ENCODE measurements at regions not wholly inside any gene's neighbourhood (a gene's known extent, or its start where the extent isn't known, plus 50 kb on each side); places are given as distances from the start of the nearest gene placed in this dataset.
A peak's percentile ranks its signal among the peaks of the same experiment; 100 is the strongest.

GRCh38 chr13:108526286-108526685, 103.1 kb upstream of the MYO16 start:
- DNase-seq: peak in 1 of 2 donors; percentile 28

DNA sequence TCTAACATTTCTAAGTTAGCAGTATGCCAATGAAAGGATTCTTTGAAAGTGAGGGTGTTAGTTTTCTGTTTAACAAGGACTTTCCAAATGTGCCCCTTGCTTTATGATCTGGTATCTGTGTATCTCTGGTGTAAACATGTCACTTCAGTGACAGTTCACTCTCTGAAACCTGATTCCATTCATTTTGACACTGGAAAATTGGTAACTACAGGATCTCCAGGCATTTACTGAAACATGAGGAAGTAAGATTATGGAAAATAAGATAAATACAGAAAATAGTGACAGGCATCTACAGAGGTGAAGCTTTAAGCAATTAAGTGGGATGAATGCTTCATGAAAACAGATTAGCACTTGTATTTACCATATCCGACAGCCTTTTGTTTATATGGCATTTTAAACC, 101.6 kb upstream of the MYO16 start:
- no peak for DNase-seq

DNA sequence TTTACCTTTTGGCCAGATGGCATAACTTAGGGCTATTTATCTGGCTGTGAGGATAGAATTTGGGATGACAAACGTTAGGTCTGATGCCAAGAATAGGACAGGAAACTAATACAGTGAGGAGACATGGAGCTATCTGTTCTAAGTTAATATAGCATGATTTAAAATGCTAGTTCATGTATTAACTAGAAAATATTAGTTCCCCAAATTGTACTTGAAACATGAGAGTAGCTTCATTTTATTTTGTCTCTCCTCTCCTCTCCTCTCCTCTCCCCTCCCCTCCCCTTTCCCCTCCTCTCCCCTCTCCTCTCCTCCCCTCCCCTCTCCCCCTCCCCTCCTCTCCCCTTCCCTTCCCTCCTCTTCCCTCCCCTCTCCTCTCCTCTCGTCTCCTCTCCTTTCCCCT, 101.1 kb upstream of the MYO16 start:
- DNase-seq: no peak

DNA sequence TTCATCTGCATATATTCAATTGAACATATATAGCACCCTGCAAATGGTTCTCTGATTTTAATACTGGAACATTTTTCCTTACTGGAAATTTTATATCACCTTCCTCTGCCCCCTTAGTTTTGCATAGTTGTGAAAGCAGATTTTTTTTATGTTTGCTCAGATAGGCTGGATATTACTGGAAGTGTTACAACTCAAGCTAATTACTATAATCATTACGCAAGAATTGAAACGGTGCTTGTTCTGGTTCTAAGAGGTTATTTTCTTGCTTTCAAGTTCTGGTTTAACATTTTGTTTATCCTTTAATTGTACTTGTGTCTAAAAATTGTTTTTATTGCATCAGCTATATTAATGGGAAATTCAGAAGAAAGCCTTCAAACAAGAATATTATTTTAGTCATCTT, 95.6 kb upstream of the MYO16 start:
- DNase-seq: peak in 1 of 2 donors; percentile 11

DNA sequence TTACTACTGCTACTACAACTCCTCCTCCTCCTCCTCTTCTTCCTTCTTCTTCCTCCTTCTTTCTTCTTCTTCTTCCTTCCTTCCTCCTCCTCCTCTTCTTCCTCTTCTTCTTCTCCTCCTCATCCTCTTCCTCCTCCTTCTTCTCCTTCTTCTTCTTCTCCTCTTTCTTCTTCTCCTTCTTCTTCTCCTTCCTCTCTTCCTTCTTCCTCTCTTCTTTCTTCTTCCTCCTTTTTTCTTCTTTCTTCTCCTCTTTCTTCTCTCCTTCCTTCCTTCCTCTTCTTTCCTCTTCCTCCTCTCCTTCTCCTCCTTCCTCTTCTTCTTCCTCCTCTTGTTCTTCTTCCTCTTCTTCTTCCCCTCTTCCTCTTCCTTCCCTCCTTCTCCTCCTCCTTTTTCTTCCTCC, 94.7 kb upstream of the MYO16 start:
- no peak for DNase-seq

DNA sequence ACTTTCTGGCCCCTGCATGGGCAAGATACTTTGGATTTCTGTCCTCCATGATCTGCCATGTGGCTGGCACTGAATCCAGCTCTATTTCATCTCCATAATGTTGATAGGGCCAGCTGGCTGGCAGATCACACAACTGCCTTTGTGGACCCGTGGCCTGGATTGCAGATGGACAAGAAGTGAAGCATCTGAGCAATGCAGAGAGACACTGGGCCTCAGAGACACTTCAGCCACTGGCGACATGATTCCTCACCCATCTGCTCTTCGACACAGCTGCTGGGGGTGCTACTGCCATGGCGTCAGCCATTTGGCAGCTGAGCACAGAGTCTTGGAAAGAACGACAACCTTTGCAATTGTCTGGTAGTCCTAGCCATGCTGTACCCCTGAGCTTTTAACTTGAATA, 79.5 kb upstream of the MYO16 start:
- no peak for DNase-seq

DNA sequence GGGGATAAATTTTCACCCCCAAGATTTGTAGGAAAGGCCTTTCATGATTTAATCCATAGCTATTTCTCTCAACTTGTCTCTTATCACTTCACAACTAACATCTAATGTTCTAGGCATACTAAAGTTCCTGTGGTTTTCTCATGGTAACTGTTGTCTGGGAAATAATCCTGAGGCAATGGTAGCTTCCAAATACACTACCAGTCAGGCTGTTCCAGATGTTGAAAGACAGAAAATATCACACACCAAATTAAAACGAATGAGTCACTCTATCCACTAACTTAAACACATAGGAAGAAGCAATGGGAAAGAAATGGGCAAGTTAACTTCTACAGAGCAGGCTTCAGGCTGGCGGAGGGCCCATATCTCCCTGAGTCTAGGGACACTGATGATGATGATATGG, 77.7 kb upstream of the MYO16 start:
- no peak for DNase-seq

DNA sequence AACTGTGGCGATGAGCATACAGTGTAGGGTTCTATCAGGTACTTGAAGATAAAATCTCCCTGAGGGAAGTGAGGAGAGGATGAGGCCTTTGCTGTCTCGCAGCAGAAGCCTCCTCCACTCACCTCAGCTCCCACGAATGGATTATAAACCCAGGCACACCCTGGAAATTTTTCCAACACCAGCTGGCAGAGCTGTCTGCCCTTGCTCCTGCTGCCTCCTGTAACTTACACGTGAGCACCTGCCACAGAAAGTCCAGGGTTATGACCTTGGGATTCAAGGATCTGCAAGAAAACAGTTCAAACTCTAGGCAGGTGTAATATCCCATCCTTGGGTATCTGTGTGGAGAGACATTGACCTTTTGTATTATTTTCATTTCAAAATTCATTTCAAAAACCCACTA, 70.9 kb upstream of the MYO16 start:
- DNase-seq: no peak

- DNase-seq: no peak
Observed at GRCh38 chr13:108560093-108560492, 69.3 kb upstream of the MYO16 start.

GRCh38 chr13:108561149-108561548, 68.3 kb upstream of the MYO16 start:
- peak; percentile 2 to 27 for DNase-seq

DNA sequence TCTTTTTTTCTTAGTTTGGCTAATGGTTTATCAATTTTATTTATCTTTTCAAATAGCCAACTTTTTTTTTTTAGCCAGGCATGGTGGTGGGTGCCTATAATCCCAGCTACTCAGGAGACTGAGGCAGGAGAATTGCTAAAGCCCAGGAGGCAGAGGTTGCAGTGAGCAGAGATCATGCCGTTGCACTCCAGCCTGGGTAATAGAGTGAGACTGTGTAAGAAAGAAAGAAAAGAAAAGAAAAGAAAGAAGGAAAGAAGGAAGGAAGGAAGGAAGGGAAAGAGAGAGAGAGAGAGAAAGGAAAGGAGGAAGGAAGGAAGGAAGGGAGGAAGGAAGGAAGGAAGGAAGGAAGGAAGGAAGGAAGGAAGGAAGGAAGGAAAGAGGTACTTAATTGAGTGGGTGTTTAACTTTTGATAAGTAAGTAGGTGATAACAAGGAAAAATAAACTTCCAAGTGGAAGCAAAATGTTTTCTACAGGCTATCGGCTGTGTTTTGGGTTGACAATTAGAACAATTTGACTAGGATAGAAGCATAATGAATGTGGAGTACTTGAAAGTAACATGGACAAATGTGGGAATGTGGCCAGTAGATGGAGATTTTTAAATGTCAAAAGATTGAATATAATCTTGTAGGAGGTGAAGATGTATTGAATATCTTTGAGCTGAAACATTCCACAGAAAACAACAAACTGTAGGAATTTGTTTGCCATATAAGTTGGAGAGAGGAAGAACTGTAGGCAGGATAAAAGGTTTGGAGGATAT, 62.8 kb upstream of the MYO16 start:
- no peak for DNase-seq

- DNase-seq: no peak
Observed at GRCh38 chr13:108572782-108573211, 56.6 kb upstream of the MYO16 start.

DNA sequence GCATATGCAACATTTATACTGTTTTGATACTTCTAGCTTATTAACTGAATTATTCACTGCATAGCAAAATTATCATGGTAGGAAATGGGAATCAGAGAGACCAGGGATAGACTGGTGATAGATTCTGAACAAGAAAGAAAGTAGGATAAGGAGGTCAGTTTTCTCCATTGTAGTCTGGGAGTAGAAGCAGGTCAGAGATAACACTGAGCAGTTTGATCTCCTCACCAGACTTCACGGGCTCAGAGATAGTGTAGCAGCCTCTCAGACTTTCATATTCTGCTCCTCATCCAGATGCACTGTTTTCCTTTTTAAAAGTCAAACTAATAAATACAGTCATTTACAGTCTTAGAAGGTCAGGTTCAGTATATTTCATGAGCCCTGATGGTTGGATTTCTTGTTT, 56.0 kb upstream of the MYO16 start:
- DNase-seq: no peak

DNA sequence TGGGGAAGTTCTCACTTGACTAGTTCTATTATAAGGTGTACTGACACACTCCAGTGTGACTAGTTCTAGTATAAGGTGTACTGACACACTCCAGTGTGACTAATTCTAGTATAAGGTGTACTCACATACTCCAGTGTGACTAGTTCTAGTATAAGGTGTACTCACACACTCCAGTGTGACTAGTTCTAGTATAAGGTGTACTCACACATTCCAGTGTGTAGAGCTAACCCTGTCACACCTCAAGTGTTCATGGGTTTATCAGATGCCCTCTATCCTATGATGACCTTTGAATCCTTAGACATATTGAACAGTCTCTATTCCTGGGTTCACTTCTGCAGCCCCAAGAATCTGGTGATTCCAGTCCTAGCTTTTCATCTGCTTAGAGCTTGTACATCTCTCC, 54.6 kb upstream of the MYO16 start:
- DNase-seq: no peak

DNA sequence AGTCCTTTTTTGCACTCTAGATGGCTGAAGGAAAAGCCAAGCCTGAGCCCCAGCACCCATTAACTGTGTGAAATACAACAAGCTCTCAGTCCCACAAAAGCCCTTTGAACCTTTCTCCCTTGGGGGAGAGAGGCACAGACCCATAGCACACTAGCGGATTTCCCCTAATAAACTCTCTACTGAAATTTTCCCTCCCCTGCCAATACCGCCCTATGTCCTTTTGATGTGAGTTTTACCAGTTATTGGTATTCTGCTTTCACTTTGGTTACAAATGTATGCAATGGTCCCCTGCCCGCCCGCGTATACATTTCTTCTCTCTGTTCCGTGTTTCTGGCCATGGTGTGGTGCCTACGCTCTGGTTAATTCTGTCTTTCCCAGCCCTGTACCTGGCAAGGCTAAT, 54.0 kb upstream of the MYO16 start:
- no peak for DNase-seq

Data from right lung (tissue), 2 donors.